GM19099 (cell line): ENCODE measurements at regions not wholly inside any gene's neighbourhood (a gene's known extent, or its start where the extent isn't known, plus 50 kb on each side); places are given as distances from the start of the nearest gene placed in this dataset.

Experiments used
- POLR2A ChIP-seq: IDR thresholded peaks from 3 replicates; pipeline ENCODE4 v1.6.1; 2011; ENCODE audit warnings: low read depth; ENCODE audit not compliant: insufficient read length; ENCODE audit errors: extremely low read depth

DNA sequence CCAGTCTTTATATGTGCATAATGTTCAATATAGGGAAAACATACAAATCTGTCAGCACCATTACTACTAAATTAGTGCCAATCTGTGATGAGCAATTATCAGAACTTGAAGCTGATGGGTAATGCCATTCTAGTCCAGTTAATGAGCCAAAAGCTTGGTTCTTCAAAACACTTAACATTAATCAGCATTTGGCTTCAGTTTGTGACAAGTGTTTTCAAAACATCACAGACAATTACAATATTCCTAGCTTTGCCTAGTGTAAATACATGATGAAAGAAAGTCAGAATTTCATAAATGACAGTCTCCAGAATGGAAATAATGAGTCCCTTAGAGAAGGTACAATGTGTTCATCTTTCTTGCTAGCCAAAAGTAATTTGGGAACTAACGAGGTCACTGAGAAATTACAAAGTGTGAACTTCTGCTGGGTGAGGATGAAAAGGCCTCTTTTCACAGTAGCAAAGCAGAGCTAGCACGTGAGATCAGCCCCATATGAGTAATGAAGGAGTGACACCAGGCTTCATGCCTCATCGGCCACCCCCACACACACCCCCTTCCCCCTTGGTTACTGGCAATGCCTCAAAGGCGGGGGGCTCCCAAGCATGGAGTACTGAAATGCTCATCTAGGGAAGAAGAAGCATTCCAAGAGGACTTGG, 180.6 kb upstream of the EEA1 start:
- no peak for TF ChIP-seq POLR2A

- TF ChIP-seq POLR2A, result no peak
Observed at GRCh38 chr12:93111773-93112172, 182.7 kb upstream of the EEA1 start.

- no peak for TF ChIP-seq POLR2A
Observed at GRCh38 chr12:93113317-93114006, 184.4 kb upstream of the EEA1 start.

DNA sequence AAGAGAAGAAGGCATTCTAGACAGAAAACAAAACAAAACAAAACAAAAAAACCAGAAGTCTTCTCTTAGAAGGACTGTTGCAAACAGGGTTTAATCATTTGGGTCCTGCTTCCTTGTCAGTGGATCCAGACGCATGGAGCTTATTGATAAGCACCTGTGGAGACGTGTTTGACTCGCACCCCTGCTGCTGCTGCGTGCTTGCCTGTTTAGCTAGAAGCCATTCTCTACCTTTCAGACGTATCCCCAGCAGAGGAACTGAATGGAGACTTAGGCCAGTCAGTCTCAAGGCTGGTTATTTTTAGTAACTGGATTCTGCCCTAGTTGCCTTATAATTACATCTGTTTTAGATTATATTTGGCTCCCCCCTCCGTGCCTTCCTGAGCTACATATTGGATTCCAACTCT, 186.1 kb upstream of the EEA1 start:
- no peak for TF ChIP-seq POLR2A

DNA sequence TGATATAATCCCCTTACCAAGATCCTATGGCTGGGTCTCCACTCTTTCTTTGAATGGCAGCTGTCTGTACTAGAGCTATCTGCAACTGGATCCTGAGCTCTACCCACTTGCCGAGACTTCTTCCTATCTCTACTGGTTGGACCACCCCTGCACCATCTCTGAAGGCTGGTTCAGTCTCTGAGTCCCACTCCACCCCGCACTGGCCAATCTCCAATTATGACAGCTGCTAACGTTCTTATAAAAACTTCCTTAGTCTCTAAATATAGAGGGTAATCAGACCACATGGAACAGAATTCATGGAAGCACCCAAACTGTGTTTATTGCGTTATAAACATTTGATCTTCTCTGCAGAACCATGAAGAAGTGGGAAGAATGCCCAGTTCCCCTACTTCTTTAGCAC, 186.6 kb upstream of the EEA1 start:
- no peak for TF ChIP-seq POLR2A

- no peak for TF ChIP-seq POLR2A
Observed at GRCh38 chr12:93116632-93117031, 187.5 kb upstream of the EEA1 start.

- no peak for TF ChIP-seq POLR2A
Observed at GRCh38 chr12:93121729-93122488, 192.8 kb upstream of the EEA1 start.

DNA sequence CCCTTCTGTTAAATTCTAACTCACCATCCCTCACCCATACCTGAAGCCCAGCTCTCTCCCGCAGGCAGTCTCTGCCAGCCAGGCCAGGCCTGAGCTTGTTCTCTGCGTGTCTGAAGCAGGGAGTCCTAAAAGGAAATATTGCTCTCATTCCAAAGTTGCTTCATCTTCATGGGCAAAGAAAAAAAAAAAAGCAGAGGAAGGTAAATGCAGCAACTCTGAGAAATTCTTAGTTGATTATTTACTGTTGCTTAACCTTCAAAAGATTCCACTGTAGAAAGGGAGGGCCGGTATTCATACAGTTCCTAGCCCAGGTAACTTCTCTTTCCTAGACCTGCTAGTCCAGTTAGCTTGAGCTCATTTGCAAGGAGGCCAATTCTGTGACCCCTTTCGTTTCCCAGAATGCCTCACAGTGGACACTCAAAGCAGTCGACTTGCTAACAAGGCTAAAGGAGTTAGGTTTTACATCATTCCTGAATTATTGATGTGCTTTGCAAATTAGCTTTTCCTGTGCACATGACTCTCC, 193.5 kb upstream of the EEA1 start:
- no peak for TF ChIP-seq POLR2A

DNA sequence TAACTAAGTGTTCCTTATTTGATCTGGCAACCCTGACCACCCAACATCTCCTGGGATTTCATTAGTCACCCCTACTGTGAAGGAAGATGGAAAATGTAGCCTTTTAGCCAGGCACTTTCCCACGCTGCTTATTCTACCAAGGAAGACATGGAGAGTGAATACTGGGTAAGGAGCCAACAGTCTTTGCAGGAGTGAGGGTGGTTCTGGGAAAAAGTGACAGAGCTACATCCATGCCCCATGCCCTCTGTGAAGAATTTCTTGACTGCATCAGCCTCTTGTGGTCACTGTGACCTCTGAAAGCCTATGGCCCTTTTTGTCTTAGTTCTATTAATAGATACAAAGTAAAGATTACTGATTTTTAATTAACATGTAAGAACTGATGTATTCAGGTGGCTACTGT, 196.0 kb upstream of the EEA1 start:
- TF ChIP-seq POLR2A, result no peak

- no peak for TF ChIP-seq POLR2A
Observed at GRCh38 chr12:93126069-93126474, 197.0 kb upstream of the EEA1 start.

GRCh38 chr12:93127107-93127560, 198.0 kb upstream of the EEA1 start:
- TF ChIP-seq POLR2A, result no peak

GRCh38 chr12:93127582-93128331, 198.7 kb upstream of the EEA1 start:
- no peak for TF ChIP-seq POLR2A

DNA sequence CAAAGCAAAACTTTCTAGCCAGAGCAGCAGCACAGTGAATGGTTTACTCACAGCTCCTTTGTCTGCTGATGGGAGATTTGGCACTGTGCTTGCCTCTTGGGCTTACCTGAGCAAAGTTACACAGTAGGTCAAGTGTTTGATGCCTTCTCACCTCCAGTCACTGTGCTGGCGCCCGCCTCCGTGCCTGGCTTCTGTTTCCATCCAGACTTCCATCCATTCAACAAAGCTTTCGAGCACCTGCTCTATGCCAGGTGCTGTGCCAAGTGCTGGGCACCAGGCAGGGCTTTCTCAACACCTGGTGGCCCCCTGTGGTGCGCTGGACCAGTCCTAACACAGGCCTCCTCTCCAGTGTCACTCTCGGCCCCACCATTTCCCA, 199.2 kb upstream of the EEA1 start:
- TF ChIP-seq POLR2A, result no peak

GRCh38 chr12:93130366-93131054, 201.4 kb upstream of the EEA1 start:
- TF ChIP-seq POLR2A, result no peak
